Kidney (tissue), 13 donors: ENCODE measurements at regions not wholly inside any gene's neighbourhood (a gene's known extent, or its start where the extent isn't known, plus 50 kb on each side); places are given as distances from the start of the nearest gene placed in this dataset.
A peak's percentile ranks its signal among the peaks of the same experiment; 100 is the strongest.

Experiments
- DNase-seq, 5 donors: peaks; one replicate each; pipeline ENCODE4 v3.0.0-alpha.2; 2013 to 2020
- FAIRE-seq: peaks from 2 replicates; lab custom pipeline; 2012; peaks lifted over from hg19 to GRCh38; lab: Jason Lieb, UNC
- H3K27ac ChIP-seq, 2 donors: one replicate each; pipeline ENCODE4 v1.7.0; 2013; ENCODE audit warnings: low read depth in 2 of 2, low read length in 2 of 2, inconsistent platforms in 1 of 2
- H3K27me3 ChIP-seq: one replicate; pipeline ENCODE4 v1.7.1; 2013; ENCODE audit warnings: low read length, inconsistent platforms; ENCODE audit not compliant: control insufficient read depth, insufficient read depth
- H3K36me3 ChIP-seq, 3 donors: one replicate each; pipeline versions ENCODE4 v1.7.0 to v1.7.1; 2013; ENCODE audit warnings: low read length in 3 of 3, control low read depth in 1 of 3, inconsistent platforms in 1 of 3; ENCODE audit not compliant: insufficient read depth in 3 of 3, control insufficient read depth in 2 of 3
- H3K4me1 ChIP-seq, 3 donors: one replicate each; pipeline versions ENCODE4 v1.7.0 to v1.7.1; 2013; ENCODE audit warnings: low read length in 3 of 3, inconsistent platforms in 1 of 3, low read depth in 1 of 3; ENCODE audit not compliant: control insufficient read depth in 2 of 3, insufficient read depth in 2 of 3
- H3K4me3 ChIP-seq, 3 donors: one replicate each; pipeline versions ENCODE4 v1.7.0 to v1.8.1; 2013; ENCODE audit warnings: low read length in 3 of 3, control low read depth in 1 of 3, inconsistent platforms in 1 of 3
- H3K9ac ChIP-seq, 3 donors: one replicate each; pipeline versions ENCODE4 v1.7.0 to v1.7.1; 2013; ENCODE audit warnings: low read length in 3 of 3, control low read depth in 1 of 3, inconsistent platforms in 1 of 3
- H3K9me3 ChIP-seq, 3 donors: one replicate each; pipeline versions ENCODE4 v1.7.0 to v1.7.1; 2013; ENCODE audit warnings: low read length in 3 of 3, control low read depth in 1 of 3, inconsistent platforms in 1 of 3; ENCODE audit not compliant: control insufficient read depth in 2 of 3, insufficient read depth in 1 of 3
- intact Hi-C: fragments of 100-400 bp; cut with DNase I; formaldehyde crosslinking; loops from one replicate; pipeline ENCODE4 v1.11.1; 2022
- TF ChIP-seq, protein P1 (sequence below): IDR thresholded peaks from 3 replicates; pipeline ENCODE4 v1.5.1; 2012; ENCODE audit warnings: mild to moderate bottlenecking, moderate library complexity, borderline replicate concordance; ENCODE audit not compliant: insufficient read depth; ENCODE audit errors: extremely low read depth
- donor health status: control.
- donor health status: control.
- donor health status: control.
- donor health status: control.
- donor health status: control.
- donor health status: DM: yes; HTN: yes; CAD: no.
- donor health status: Normal renal cell carcinoma (clear cell type).

DNA sequence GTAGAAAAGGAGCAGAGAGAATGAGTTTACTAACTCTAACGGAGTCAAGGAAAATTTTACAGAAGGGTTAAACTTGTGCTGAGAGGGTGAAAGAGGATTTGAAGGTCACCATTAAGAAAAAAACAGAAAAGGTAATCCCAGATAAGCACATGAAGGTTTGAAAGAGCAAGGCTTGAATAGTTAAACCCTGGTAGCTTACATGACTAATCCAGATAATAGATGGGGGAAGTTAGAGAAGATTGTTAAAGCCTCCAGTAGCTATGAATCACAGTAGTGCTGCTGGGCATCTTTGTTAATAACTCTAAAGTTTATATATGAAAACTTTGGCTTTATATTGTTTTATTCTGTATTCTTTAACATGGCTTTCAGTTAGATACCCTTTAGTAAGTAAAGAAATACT, 354.5 kb upstream of the FTMT start:
- intact Hi-C loops = no loop called here
- Histone ChIP-seq H3K27ac (no peak overlapping the region), H3K4me3 (no peak overlapping the region), H3K9me3 (no peaks in the 10 kb centered on the region), H3K9ac (no peak overlapping the region), H3K4me1 (no peaks in the 10 kb centered on the region), H3K27me3 (no peaks in the 10 kb centered on the region), H3K36me3 (no peaks in the 10 kb centered on the region)
- TF ChIP-seq, protein P1, sequence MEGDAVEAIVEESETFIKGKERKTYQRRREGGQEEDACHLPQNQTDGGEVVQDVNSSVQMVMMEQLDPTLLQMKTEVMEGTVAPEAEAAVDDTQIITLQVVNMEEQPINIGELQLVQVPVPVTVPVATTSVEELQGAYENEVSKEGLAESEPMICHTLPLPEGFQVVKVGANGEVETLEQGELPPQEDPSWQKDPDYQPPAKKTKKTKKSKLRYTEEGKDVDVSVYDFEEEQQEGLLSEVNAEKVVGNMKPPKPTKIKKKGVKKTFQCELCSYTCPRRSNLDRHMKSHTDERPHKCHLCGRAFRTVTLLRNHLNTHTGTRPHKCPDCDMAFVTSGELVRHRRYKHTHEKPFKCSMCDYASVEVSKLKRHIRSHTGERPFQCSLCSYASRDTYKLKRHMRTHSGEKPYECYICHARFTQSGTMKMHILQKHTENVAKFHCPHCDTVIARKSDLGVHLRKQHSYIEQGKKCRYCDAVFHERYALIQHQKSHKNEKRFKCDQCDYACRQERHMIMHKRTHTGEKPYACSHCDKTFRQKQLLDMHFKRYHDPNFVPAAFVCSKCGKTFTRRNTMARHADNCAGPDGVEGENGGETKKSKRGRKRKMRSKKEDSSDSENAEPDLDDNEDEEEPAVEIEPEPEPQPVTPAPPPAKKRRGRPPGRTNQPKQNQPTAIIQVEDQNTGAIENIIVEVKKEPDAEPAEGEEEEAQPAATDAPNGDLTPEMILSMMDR = no peak
- DNase-seq (no peak), FAIRE-seq (no peak)

DNA sequence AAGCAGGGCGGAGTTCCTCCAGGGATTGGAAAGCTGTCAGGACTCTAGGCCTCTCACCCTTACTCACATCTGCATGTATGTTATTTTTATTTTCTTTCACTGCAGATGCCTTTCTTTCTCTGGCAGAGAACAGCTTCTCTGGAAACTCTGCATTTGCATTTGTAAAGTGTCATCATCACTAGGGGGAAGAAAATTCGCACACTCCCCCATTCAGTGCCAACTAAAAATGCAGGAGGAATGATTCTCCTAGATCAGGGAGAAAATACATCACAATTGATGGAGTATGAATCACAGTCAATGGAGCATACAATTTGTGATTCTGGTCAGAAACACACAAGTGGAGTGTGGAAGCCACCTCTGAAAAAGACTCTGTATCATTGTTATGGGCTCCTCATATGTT, 351.4 kb upstream of the FTMT start:
- Histone ChIP-seq H3K4me3 (no peak overlapping the region), H3K27ac (no peak overlapping the region), H3K27me3 (no peaks in the 10 kb centered on the region), H3K9me3 (no peaks in the 10 kb centered on the region), H3K4me1 (no peaks in the 10 kb centered on the region), H3K36me3 (no peaks in the 10 kb centered on the region), H3K9ac (no peak overlapping the region)
- intact Hi-C loops = no loop called here
- TF ChIP-seq, protein P1 = no peak
- no peak for FAIRE-seq
- DNase-seq = no peak

DNA sequence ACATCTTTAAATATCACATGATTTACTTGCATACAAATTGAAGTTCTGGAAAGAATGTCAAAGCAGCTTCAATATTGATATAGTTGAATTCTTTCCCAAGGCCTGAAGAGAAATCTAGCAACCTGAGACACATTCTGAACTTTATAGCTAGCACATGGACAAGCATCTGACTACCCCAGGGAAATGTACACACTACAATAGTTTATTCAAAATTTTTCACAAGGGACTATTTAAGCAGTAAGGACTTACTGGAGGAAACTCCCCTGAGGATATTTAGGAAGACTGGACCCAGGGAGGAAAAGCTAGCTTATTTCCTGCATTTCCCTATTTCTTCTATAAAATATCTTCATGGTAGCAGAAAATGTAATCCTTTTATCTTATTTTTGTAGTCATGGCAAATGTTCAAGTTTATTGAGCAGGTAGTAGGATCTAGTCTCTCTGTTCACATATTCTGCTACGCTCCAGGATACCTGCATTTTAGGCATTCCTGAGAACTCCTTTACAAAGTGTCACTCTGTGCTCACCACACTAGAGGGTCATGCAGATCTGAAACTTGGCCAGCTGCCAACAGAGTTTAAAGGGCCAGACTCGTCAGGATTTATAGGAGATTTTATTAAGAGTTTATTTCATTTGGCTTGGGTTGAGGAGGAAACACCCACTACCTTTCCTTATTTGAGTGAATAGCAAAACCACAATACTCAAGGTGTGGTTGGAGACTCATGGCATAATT, 348.4 kb upstream of the FTMT start:
- FAIRE-seq (no peak), DNase-seq (peak in 4 of 5 donors; percentile 38 to 76 (median 56))
- H3K9ac ChIP-seq = no peak overlapping the region
- H3K36me3 ChIP-seq = no peaks in the 10 kb centered on the region
- H3K9me3 ChIP-seq = no peaks in the 10 kb centered on the region
- TF ChIP-seq, protein P1 = no peak
- no peak overlapping the region for H3K4me3 ChIP-seq
- no peak overlapping the region for H3K27ac ChIP-seq
- no peaks in the 10 kb centered on the region for H3K4me1 ChIP-seq
- no peaks in the 10 kb centered on the region for H3K27me3 ChIP-seq
- intact Hi-C loops = no loop called here
